HG03045 (cell line): ENCODE measurements at regions not wholly inside any gene's neighbourhood (a gene's known extent, or its start where the extent isn't known, plus 50 kb on each side); places are given as distances from the start of the nearest gene placed in this dataset.
"Not testable (repeated sequence)": the region's sequence is repeated elsewhere in the genome, so short reads cannot be mapped to it uniquely, and the experiment has no call there.

Experiments used
- ATAC-seq: cut with Tn5 transposase; IDR thresholded peaks from one replicate; pipeline ENCODE4 v1.9.1; 2021; ENCODE audit warnings: mild to moderate bottlenecking, moderate library complexity; ENCODE audit not compliant: unreplicated experiment

DNA sequence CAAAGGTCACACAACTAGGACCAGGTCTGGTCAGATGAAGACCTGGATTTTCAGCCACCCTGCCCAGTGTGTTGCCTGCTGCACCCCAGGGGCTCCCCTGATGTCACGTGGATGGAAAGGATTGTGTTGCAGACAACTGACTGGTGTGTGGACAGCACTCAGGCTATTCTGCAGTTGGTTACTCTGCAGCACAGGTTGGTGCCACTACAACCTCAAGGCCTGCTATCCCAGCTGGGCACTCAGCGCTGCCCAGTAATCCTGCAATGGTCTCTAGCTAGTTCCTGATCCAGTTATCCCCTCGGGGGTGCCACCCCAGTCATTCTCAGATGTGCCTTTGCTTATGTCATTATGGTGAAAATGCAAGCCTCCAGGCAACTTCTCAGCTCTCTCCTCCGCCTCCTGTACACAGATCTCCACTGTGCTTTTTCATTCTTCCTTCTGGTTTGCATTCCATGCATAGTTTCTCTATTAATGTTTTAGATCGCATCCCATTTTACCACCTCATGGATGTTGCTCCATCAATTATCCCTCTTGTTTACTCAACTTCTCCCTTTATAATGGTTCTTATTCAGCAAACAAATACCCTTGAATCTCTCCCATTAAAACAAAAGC is 503.2 kb upstream of the CAMK1G start:
- ATAC-seq, result no peak

DNA sequence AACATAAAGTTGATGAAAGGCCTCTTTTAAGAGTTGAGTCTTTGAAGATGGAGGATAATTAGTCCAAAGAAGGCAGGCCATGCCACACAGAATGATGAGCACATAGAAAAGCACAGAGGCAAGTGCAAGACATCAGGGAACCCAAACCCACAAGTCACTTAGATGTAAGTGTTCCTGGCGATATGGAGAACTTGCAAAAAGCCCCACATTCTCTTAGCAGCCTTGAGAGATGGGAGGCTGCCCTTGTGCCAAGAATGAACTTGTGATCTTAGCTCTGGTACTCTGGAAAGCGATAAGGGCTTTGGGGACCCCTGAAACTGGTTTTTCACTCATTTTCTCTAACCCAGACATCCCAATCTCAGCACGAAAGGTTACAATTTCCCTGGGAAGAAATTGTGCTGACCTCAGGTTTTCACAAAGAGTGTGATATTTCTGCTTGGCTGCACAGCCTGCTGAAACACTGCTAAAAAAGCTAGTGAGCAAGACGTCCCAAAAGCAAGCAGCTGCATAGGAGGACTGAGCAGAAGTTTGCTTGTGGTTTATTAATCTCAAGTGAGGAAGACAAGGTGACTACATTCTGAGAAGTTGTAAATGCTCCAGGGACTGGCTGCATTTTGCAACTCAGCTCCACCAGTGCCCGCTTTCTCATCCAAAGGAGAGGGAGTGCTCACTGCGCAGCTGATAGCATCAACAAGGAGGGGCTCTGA is 496.9 kb upstream of the CAMK1G start:
- ATAC-seq, result peak; percentile 76

DNA sequence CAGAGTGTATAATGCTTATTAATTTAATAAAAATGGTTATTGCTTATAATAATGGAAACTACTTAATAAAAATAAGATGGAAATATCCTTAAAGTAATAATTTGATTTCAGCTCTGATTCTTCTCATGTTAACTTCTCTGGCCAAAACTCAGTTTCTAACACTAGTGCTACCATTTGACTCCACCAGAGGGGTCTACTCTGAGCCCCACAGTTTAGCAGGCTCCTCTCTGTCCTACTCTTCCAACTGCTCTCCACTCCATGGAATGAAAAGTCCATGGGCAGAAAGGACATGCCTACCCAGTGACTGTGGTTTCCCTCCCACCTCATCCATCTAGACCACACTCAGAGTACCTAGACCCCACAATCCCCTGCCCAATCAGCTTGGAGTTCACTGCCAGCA is 489.1 kb upstream of the CAMK1G start:
- ATAC-seq, result no peak

DNA sequence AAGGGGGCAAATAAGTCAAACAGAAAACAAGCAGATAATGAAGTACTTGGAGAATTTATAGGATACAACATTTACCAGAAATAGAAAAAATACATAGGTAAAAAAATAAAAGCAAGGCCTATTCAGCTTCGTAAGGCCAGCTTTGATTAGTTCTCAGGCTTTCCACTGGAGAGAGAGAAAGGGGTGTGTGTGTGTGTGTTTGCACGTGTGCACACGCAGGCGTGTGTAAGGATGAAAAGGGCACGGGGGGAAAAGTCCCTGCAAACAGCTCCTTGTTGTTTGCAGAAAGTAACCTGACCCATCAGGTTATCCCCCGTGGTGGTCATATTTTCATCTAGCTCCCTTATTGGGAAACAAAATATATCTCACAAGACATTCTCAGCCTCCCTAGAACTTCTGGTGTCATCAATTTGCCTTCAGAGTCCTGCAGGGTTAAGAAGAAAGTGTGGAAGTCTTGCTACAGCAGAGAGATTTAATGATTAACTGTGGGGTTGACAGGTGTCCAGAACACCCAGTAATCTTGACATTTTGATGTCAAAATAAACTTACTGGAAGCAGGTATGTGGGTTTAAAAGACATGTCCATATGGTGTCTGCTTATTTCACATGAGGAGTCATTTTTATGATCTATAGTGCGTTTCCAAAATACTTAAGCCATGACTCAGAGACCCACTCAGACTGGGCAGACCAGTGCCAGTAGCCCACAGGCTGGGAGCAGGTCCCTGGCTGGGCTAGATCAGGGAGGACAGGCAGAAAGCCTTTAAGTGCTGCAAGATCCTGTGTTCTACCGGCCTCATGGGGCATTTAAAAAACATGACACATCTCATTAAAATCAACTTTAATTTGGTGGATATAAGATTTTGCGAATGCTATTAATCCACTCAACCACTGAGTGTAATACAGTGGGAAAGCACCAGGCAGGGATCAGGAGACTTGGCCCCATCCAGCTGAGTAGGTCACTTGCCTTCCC is 487.6 kb upstream of the CAMK1G start:
- no peak for ATAC-seq

DNA sequence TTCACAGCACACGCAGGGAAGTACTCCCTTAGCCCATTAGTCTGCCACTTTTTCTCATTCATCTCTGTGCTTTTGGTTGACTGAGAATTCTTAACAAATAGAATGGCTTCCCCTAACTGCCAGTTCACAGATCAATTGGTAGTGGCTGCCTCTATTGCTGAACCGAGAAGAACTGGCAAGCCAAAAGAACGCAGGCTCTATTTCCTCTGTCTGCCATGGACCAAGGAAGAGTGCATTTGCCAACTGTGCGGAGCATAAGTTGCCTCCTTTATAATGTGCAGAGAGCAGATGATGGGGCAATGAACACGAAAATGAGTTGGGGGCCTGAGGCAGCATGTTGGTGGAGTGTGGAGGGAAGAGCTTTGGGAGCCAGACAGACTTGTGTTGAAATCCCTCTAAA is 483.1 kb upstream of the CAMK1G start:
- ATAC-seq, result no peak

DNA sequence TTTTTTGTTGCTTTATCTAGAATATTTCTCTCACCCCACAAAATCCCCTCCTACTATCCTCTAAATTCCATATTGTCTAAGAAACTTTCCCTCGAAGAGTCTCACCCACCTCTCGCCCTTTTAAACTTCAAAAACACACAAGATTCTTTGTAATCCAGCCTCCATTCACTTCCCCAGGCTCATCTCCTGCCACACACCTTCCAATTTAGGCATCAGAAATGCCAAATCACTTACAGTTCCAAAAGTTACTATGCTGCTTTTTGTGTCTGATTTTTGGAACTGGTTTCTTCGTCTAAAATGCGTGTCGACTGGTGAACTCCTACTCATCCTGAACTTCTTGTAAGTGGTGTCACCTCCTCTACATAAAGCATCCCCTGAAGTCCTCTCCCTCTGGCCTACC is 482.4 kb upstream of the CAMK1G start:
- ATAC-seq, result no peak

DNA sequence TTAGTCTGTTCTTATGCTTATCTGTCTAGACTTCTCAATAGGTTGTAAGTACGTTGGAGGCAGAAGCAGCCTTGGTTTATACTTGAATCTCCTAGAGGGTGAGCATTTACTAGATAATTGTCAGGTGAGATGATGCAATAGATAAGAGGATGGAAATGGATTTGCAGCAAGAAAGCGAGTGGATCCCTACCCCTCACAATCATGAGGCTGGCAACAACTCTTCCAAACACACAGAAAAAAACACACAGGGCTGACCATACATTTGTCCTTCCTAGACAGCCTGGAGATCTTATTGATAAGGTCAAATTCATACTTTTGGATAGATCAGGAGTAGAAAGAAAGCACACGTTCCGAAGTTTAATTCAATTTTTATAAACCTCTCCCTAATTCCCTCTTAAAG is 481.4 kb upstream of the CAMK1G start:
- ATAC-seq, result no peak

DNA sequence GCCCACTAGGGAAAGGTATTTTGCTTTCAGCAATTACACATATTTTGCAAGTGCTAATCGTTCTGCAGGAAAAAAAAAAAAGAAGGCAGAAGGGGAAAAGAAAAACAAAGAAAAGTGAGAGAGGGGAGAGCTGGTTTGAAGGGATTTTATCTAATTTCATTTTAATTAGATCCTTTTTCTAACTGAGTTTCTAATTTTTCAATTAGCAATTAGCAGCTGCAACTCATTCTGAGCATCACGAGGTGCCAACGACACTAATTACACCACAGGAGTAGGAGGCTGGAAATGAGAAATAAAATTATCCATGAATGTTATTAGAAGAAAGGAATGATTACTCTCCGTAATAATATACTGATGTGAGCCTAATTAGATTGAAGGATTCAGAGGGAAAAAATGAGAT is 481.0 kb upstream of the CAMK1G start:
- no peak for ATAC-seq

DNA sequence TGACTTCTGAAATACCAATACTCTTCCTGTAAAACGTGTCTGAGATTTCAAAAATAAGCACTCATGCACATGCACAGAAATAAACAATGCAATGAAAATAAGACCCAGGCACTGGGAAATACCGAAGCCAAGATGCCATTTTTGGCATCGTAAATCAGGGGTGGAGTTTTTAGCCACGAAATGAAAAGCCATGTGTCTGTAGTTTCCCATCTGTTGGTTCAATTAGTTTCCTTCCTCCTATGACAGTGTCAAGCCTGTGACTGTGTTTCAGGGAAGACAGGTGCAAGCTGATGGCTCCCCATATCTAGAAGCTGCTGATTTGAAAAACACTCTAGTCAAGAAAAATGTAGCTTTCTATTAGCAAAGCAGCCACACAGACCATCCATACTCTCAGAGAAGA is 480.4 kb upstream of the CAMK1G start:
- peak; percentile 60 for ATAC-seq

DNA sequence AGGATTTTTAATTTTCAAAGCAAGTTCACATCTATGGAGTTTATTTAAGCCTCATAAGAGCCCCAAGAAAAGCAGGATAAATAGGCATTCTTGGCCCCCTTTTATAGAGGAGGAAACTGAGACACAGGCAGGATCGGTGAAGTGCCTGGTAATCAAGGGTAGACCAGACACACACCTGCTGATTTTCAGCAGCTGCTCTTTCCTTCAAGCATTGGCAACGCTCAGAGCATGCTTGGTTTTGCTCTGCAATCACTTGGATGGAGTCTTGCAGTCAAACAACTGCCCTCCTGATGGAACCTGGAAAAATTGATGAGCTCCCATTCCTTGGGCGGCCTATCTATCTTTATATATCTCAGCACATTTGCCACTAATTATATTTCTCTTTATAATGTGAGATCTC is 478.9 kb upstream of the CAMK1G start:
- no peak for ATAC-seq

DNA sequence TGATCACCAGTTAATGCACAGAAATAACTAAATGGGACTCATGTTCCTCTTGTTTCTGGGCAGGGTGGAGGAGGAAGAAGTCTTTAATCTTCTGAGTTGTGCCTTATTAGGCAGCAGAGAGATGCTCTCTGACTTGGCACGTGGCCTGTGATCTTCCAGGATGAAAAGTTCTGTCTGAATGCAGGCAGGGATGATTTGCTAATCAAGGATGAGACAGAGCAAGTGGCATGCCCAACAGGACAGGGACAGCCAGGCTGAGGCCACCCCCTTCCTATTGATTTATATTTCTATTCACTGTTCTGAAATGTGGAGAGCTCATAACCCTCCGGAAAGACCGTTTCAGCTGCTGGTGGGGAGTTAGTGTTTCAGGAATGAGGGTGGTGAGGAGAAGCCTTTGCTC is 477.8 kb upstream of the CAMK1G start:
- no peak for ATAC-seq

DNA sequence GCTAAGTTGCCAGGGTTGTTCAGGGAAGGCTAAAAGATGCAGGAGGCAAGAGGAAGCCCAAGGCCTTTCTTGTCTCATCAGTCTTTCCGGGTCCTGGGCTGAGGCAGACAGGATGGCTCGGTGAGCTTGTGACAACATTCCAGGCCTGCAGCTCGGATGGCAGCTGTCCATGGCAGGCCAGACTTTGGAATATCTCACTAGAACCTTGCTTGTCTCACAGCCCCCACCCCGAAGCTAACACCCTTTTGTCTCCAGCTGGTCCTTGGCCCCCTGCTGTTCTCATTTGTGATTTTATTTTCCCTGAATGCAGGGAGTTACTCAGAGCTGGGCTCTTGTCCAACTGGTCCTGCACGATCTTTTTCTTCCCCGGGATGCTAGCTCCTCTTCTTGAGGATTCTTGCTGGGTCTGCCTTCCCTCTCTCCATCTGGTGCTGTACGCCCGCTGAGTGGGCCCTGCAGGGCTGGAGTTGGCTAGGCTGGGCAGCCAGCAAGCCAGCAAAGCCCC is 477.2 kb upstream of the CAMK1G start:
- ATAC-seq, result no peak

DNA sequence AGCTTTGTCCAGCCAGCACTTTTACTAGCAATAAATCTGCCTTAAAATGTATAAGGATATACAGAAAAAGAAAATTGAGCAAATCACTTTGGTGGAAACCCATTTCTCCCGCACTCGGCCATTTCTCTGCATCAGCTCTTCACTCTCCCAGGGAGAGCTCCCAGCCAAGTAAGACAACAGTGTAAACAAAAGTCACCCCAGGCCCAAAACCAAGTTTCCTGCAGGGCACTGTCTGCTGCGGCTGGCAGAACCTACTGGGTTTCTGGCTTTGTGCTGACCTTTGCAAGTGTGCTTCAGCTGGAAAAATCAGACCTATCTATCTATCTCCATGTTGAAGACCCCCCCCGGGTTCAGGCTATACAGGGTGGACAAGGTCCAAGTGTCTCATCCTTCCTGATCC is 476.7 kb upstream of the CAMK1G start:
- no peak for ATAC-seq

DNA sequence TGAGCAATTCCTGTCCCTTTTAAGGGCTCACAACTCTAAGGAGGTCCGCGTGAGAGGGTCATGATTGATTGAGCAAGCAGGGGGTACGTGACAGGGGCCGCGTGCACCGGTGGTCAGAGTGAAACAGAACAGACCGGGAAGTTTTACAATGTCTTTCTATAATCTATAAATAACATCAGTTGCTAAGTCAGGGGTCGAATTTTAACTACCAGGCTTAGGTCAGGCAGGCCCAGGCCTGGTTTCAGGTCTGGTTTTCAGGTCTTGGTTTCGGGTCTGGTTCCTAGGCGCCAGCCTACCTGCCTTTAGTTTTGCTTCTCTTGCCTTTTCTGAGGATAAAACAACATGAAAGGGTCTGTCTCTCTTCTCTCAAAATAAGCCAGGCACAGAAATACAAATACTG is 476.0 kb upstream of the CAMK1G start:
- peak; percentile 53 for ATAC-seq

DNA sequence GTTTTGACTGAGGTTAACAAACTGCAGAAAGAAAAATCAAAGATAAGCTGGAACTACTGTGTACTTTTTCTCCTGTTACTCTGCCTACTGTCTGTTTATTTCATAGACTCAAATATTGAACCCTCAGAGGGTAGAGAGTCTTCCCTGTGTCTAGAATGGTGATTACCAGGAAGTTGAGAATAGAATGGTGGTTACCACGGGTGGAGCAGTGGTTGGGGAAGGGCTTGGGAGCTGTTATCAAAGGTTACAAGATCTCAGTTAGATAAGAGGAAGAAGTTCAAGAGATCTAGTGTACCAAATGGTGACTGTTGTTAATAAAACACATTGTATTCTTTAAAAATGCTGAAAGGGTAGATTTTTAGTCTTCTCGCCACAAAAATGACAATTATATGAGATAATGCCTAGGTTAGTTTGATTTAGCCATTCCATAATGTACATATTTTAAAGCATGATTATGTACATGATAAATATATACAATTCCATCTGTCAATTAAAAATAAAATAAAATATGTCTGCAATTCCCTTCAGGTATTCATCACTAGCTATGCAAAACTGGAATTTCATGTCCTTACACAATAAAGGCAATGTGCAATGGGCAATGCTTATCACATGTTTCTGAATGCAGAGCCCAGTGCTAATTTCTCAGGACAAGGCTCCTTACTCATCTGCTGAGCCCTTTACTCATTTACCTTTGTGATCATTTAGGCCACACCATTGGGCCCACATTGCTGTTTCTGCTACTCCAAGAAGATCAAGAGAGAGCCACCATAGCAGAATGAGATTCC is 474.3 kb upstream of the CAMK1G start:
- ATAC-seq, result no peak

DNA sequence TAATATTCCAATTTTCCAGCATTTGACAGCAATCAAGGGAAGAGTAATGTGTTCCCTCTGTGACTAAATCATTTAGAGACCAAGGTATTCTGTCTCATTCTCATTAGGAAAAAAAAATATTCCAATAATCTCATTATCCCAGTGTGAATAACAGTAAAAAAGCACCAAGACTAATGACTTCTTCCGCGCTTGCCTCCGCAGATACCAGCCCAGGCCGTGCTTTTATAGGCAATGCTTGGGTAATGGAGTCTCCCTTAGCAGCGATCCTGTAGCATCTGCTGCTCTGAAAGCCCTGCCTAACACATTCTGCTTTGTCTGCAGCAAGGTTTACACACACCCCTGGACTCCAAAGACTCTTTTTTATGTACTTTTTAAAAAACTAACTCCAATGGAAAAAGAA is 470.0 kb upstream of the CAMK1G start:
- ATAC-seq, result no peak

DNA sequence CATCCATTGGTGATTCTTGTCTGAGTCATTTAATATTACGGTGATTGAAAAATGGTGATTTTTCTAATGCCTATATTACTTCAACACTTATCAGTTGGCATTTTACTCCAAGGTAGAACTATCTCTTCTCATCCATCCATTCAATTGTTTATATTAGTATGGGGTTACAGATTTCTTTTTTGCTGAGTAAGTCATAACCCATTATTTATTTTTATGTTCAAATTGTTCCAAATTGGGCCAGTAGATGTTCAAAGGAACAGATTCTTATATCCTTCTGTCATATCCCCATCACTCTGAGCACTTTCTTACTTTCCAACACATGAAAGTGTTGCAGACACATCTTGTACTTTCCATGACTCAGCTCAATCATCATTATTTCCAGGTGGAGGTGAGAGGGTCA is 466.8 kb upstream of the CAMK1G start:
- ATAC-seq, result no peak

DNA sequence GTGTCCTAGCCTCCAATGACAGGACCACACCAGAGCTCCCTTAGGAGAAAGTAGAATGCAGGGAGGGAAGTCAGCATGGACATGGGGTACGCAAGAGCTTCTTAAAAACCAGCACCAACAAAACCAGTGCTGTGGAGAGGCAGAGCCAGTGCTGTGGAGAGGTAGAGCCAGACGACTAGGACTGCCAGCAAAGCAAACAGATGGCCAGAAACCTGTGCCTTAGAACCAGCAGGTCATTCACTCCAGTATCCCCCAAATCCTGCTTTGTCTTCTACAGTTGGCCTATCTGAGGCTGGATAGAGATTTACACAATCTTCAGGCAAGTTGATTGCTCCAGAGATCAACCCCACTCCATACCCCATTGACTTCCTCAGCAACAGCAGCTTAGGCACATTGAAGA is 459.9 kb upstream of the CAMK1G start:
- no peak for ATAC-seq

DNA sequence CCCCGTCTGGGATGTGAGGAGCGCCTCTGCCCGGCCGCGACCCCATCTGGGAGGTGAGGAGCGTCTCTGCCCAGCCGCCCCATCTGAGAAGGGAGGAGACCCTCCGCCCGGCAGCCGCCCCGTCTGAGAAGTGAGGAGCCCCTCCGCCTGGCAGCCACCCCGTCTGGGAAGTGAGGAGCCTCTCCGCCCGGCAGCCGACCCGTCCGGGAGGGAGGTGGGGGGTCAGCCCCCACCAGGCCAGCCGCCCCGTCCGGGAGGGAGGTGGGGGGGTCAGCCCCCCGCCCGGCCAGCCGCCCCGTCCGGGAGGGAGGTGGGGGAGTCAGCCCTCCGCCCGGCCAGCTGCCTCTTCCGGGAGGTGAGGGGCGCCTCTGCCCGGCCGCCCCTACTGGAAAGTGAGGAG is 454.4 kb upstream of the CAMK1G start:
- ATAC-seq, result not testable (repeated sequence)

DNA sequence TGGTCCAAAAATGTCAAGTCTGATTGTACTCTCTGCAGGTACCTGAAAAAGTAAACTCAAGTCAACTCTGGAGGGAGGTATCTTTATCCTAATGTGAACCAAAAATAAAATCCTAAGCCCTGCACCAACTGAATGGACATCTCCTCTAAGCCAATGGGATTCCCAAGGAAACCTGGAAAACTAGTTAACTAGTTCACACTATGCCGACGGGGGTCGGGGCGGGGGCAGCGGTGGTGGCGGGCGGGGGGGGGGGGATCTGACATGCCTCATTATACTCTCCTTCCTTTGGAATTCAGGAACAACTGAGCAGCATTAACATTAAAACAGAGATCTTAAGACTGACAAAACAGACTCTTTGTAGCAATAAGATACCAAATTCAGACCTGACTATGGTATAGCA is 452.6 kb upstream of the CAMK1G start:
- ATAC-seq, result no peak
